KG1 (cell line): ENCODE measurements at regions not wholly inside any gene's neighbourhood (a gene's known extent, or its start where the extent isn't known, plus 50 kb on each side); places are given as distances from the start of the nearest gene placed in this dataset.
"Not testable (repeated sequence)": the region's sequence is repeated elsewhere in the genome, so short reads cannot be mapped to it uniquely, and the experiment has no call there.

Experiments
- DNase-seq: peaks from one replicate; lab custom pipeline; 2025; lab: John Stamatoyannopoulos, UW

- DNase-seq = no peak
These were observed 193.8 kb downstream of the CNTN3 start for GRCh38 chr3:74420538-74421124.

GRCh38 chr3:74415731-74416130, 198.7 kb downstream of the CNTN3 start:
- DNase-seq = no peak

GRCh38 chr3:74413547-74414241, 200.8 kb downstream of the CNTN3 start:
- no peak for DNase-seq

- DNase-seq = no peak
These were observed 204.1 kb downstream of the CNTN3 start for GRCh38 chr3:74410276-74410941.

GRCh38 chr3:74409066-74409465, 205.4 kb downstream of the CNTN3 start:
- no peak for DNase-seq

- no peak for DNase-seq
These were observed 211.2 kb downstream of the CNTN3 start for GRCh38 chr3:74403307-74403706.

- DNase-seq = no peak
These were observed 211.6 kb downstream of the CNTN3 start for GRCh38 chr3:74402821-74403220.

GRCh38 chr3:74393426-74393825, 221.0 kb downstream of the CNTN3 start:
- DNase-seq = no peak

GRCh38 chr3:74390121-74390877, 224.2 kb downstream of the CNTN3 start:
- no peak for DNase-seq

- DNase-seq = no peak
These were observed 227.2 kb downstream of the CNTN3 start for GRCh38 chr3:74387111-74387735.

GRCh38 chr3:74384159-74384558, 230.3 kb downstream of the CNTN3 start:
- no peak for DNase-seq

GRCh38 chr3:74377669-74378068, 236.8 kb downstream of the CNTN3 start:
- no peak for DNase-seq

GRCh38 chr3:74376323-74376722, 238.1 kb downstream of the CNTN3 start:
- not testable (repeated sequence) for DNase-seq

- no peak for DNase-seq
These were observed 238.8 kb downstream of the CNTN3 start for GRCh38 chr3:74375653-74376052.

GRCh38 chr3:74372743-74373142, 241.7 kb downstream of the CNTN3 start:
- DNase-seq = no peak

GRCh38 chr3:74370342-74370741, 244.1 kb downstream of the CNTN3 start:
- DNase-seq = no peak

GRCh38 chr3:74366331-74366730, 248.1 kb downstream of the CNTN3 start:
- no peak for DNase-seq

GRCh38 chr3:74363346-74363745, 251.1 kb downstream of the CNTN3 start:
- DNase-seq = no peak

- DNase-seq = no peak
These were observed 254.1 kb downstream of the CNTN3 start for GRCh38 chr3:74360406-74360805.

- DNase-seq = no peak
These were observed 256.6 kb downstream of the CNTN3 start for GRCh38 chr3:74357881-74358280.

GRCh38 chr3:74353039-74353438, 261.4 kb downstream of the CNTN3 start:
- DNase-seq = no peak

- DNase-seq = no peak
These were observed 262.3 kb downstream of the CNTN3 start for GRCh38 chr3:74352166-74352565.
